ENCODE measurements at regions not wholly inside any gene's neighbourhood (a gene's known extent, or its start where the extent isn't known, plus 50 kb on each side); places are given as distances from the start of the nearest gene placed in this dataset.

DNA sequence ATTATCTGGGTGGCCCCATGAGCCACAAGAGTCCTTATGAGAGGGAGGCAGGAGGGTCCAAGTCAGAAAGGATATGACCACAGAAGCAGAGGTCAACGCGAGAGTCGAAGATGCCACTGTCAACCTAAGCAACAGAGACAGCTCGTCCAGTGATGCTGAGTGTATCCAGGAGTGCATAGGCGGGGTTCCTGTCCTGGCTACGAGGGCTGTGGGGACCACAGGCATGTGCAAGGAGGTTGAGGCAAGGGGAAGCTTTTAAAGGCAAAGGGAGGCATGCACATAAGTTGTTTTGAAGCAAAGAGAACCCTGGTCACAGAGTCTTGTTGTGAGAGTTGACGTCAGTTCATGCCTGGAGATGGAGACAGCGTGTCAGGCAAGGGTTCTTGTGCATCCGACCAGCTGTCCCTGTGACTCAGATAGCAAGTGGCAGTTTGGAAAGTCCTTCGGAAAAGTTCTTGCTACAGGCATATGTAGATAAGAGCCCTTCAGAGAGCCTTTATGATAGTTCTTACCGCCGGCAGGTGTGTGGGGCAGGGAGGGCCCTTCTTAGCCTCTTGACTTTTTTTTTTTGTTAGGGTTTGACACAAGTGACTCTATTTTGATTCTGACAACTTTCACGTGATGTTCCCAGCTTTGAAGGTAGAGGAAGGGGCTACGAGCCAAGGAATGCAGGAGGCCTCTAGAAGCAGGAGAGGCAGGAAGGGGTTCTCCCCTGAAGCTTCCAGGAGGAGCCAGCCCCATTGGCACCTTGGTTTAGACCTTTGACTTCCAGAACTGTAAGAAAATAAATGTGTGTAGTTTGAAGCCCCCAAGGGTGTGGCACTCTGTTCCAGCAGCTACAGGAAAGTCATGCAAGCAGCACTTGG lies 66.0 kb upstream of the FCN1 start:
- no peak for TF ChIP-seq EZH2 (IDR thresholded peaks at IDR 0.05; ENCODE audit: low read depth)
- TF ChIP-seq, protein P1, sequence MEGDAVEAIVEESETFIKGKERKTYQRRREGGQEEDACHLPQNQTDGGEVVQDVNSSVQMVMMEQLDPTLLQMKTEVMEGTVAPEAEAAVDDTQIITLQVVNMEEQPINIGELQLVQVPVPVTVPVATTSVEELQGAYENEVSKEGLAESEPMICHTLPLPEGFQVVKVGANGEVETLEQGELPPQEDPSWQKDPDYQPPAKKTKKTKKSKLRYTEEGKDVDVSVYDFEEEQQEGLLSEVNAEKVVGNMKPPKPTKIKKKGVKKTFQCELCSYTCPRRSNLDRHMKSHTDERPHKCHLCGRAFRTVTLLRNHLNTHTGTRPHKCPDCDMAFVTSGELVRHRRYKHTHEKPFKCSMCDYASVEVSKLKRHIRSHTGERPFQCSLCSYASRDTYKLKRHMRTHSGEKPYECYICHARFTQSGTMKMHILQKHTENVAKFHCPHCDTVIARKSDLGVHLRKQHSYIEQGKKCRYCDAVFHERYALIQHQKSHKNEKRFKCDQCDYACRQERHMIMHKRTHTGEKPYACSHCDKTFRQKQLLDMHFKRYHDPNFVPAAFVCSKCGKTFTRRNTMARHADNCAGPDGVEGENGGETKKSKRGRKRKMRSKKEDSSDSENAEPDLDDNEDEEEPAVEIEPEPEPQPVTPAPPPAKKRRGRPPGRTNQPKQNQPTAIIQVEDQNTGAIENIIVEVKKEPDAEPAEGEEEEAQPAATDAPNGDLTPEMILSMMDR (conservative IDR thresholded peaks at IDR 0.05) = no peak

Measured in PC-9 (cell line).